ENCODE measurements at regions not wholly inside any gene's neighbourhood (a gene's known extent, or its start where the extent isn't known, plus 50 kb on each side); places are given as distances from the start of the nearest gene placed in this dataset.

DNA sequence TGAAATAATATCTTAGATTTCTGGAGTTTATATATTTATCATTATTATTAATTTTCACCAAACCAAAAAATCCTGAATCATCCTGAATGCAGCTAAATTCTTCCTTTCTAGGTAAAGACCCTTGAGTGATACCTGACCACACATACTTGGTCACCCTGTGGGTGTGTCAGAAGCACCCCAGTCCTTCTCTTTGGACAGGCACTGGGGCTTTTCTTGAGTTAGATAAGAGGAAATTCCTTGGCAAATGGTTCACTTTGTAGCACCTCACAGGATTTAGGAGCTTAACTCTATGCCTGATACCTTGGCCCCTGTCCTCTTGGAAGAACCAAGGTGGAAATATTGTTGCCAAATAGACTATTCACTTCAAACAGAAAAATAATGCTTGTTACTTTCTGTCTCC is 69.6 kb upstream of the PNPLA4 start:
- TF ChIP-seq, protein P1, sequence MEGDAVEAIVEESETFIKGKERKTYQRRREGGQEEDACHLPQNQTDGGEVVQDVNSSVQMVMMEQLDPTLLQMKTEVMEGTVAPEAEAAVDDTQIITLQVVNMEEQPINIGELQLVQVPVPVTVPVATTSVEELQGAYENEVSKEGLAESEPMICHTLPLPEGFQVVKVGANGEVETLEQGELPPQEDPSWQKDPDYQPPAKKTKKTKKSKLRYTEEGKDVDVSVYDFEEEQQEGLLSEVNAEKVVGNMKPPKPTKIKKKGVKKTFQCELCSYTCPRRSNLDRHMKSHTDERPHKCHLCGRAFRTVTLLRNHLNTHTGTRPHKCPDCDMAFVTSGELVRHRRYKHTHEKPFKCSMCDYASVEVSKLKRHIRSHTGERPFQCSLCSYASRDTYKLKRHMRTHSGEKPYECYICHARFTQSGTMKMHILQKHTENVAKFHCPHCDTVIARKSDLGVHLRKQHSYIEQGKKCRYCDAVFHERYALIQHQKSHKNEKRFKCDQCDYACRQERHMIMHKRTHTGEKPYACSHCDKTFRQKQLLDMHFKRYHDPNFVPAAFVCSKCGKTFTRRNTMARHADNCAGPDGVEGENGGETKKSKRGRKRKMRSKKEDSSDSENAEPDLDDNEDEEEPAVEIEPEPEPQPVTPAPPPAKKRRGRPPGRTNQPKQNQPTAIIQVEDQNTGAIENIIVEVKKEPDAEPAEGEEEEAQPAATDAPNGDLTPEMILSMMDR (IDR thresholded peaks at IDR 0.05; ENCODE audit: low read depth, low read length, missing input control): no peak
- TF ChIP-seq RAD21 (IDR thresholded peaks at IDR 0.05) (no peak), TAF1 (conservative IDR thresholded peaks at IDR 0.05) (no peak), MAX (IDR thresholded peaks at IDR 0.05) (no peak), HNF4G (IDR thresholded peaks at IDR 0.05) (no peak), ZBTB33 (IDR thresholded peaks at IDR 0.05) (no peak), EGR1 (IDR thresholded peaks at IDR 0.05; ENCODE audit: low read depth in 2 of 2) (no peak), YY1 (IDR thresholded peaks at IDR 0.05) (no peak), JUND (IDR thresholded peaks at IDR 0.05) (no peak), RXRA (IDR thresholded peaks at IDR 0.05) (no peak)
- TF ChIP-seq, protein P2, sequence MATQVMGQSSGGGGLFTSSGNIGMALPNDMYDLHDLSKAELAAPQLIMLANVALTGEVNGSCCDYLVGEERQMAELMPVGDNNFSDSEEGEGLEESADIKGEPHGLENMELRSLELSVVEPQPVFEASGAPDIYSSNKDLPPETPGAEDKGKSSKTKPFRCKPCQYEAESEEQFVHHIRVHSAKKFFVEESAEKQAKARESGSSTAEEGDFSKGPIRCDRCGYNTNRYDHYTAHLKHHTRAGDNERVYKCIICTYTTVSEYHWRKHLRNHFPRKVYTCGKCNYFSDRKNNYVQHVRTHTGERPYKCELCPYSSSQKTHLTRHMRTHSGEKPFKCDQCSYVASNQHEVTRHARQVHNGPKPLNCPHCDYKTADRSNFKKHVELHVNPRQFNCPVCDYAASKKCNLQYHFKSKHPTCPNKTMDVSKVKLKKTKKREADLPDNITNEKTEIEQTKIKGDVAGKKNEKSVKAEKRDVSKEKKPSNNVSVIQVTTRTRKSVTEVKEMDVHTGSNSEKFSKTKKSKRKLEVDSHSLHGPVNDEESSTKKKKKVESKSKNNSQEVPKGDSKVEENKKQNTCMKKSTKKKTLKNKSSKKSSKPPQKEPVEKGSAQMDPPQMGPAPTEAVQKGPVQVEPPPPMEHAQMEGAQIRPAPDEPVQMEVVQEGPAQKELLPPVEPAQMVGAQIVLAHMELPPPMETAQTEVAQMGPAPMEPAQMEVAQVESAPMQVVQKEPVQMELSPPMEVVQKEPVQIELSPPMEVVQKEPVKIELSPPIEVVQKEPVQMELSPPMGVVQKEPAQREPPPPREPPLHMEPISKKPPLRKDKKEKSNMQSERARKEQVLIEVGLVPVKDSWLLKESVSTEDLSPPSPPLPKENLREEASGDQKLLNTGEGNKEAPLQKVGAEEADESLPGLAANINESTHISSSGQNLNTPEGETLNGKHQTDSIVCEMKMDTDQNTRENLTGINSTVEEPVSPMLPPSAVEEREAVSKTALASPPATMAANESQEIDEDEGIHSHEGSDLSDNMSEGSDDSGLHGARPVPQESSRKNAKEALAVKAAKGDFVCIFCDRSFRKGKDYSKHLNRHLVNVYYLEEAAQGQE (IDR thresholded peaks at IDR 0.05): no peak
- TF ChIP-seq, protein P3, sequence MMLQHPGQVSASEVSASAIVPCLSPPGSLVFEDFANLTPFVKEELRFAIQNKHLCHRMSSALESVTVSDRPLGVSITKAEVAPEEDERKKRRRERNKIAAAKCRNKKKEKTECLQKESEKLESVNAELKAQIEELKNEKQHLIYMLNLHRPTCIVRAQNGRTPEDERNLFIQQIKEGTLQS (IDR thresholded peaks at IDR 0.05): no peak

All from liver (tissue), 3 donors.